ENCODE measurements at regions not wholly inside any gene's neighbourhood (a gene's known extent, or its start where the extent isn't known, plus 50 kb on each side); places are given as distances from the start of the nearest gene placed in this dataset.

GRCh38 chr2:196399722-196400691, 228.6 kb upstream of the STK17B start:
- TF ChIP-seq POLR2A (IDR thresholded peaks at IDR 0.05) (no peak), CTCF (IDR thresholded peaks at IDR 0.05) (no peak)
